Iris pigment epithelial cell (primary cell): ENCODE measurements at regions not wholly inside any gene's neighbourhood (a gene's known extent, or its start where the extent isn't known, plus 50 kb on each side); places are given as distances from the start of the nearest gene placed in this dataset.
"Not testable (repeated sequence)": the region's sequence is repeated elsewhere in the genome, so short reads cannot be mapped to it uniquely, and the experiment has no call there.

ENCODE experiments used
- DNase-seq: peaks from one replicate; pipeline ENCODE4 v3.0.0-alpha.2; 2011; ENCODE audit warnings: low read depth

- DNase-seq: no peak
These were observed 448.4 kb downstream of the RAPGEF2 start for GRCh38 chr4:159551281-159551680.

GRCh38 chr4:159552979-159553768 lies 450.3 kb downstream of the RAPGEF2 start:
- DNase-seq: no peak

- no peak for DNase-seq
These were observed 453.0 kb downstream of the RAPGEF2 start for GRCh38 chr4:159555873-159556272.

- DNase-seq: no peak
These were observed 459.5 kb downstream of the RAPGEF2 start for GRCh38 chr4:159562366-159562765.

- DNase-seq: no peak
These were observed 460.4 kb downstream of the RAPGEF2 start for GRCh38 chr4:159563257-159563656.

GRCh38 chr4:159564615-159565014 lies 461.7 kb downstream of the RAPGEF2 start:
- no peak for DNase-seq

- no peak for DNase-seq
These were observed 463.9 kb downstream of the RAPGEF2 start for GRCh38 chr4:159566786-159567185.

GRCh38 chr4:159577241-159577640 lies 474.4 kb downstream of the RAPGEF2 start:
- no peak for DNase-seq

- no peak for DNase-seq
These were observed 479.8 kb downstream of the RAPGEF2 start for GRCh38 chr4:159582685-159583084.

GRCh38 chr4:159592898-159593556 lies 490.1 kb downstream of the RAPGEF2 start:
- DNase-seq: no peak

- DNase-seq: no peak
These were observed 490.8 kb downstream of the RAPGEF2 start for GRCh38 chr4:159593681-159594080.

GRCh38 chr4:159594576-159594975 lies 491.7 kb downstream of the RAPGEF2 start:
- DNase-seq: no peak

GRCh38 chr4:159595101-159595500 lies 492.2 kb downstream of the RAPGEF2 start:
- DNase-seq: not testable (repeated sequence)

- no peak for DNase-seq
These were observed 495.7 kb downstream of the RAPGEF2 start for GRCh38 chr4:159598602-159599001.

GRCh38 chr4:159600061-159600460 lies 497.2 kb downstream of the RAPGEF2 start:
- no peak for DNase-seq

GRCh38 chr4:159604781-159605180 lies 501.9 kb downstream of the RAPGEF2 start:
- DNase-seq: no peak

- peak; percentile 1 for DNase-seq
These were observed 504.0 kb downstream of the RAPGEF2 start for GRCh38 chr4:159606835-159607234.

GRCh38 chr4:159607809-159608208 lies 504.9 kb downstream of the RAPGEF2 start:
- no peak for DNase-seq

- peak; percentile 18 for DNase-seq
These were observed 505.6 kb downstream of the RAPGEF2 start for GRCh38 chr4:159608436-159608835.

GRCh38 chr4:159632031-159632430 lies 529.2 kb downstream of the RAPGEF2 start:
- no peak for DNase-seq

- DNase-seq: no peak
These were observed 536.9 kb downstream of the RAPGEF2 start for GRCh38 chr4:159639671-159640323.

GRCh38 chr4:159649237-159649636 lies 546.4 kb downstream of the RAPGEF2 start:
- DNase-seq: no peak

GRCh38 chr4:159652871-159653270 lies 550.0 kb downstream of the RAPGEF2 start:
- DNase-seq: no peak
